ENCODE measurements at regions not wholly inside any gene's neighbourhood (a gene's known extent, or its start where the extent isn't known, plus 50 kb on each side); places are given as distances from the start of the nearest gene placed in this dataset.

- TF ChIP-seq CTCF (IDR thresholded peaks at IDR 0.05): no peak
Measured at GRCh38 chr2:120526997-120527945, 181.3 kb downstream of the INHBB start.

- TF ChIP-seq CTCF (IDR thresholded peaks at IDR 0.05): no peak
Measured at GRCh38 chr2:120528051-120528692, 182.2 kb downstream of the INHBB start.

GRCh38 chr2:120528693-120529076, 182.7 kb downstream of the INHBB start:
- TF ChIP-seq CTCF (IDR thresholded peaks at IDR 0.05): no peak

- TF ChIP-seq CTCF (IDR thresholded peaks at IDR 0.05): no peak
Measured at GRCh38 chr2:120530781-120531180, 184.8 kb downstream of the INHBB start.

GRCh38 chr2:120531365-120531764, 185.4 kb downstream of the INHBB start:
- TF ChIP-seq CTCF (IDR thresholded peaks at IDR 0.05): no peak

GRCh38 chr2:120531863-120532600, 186.1 kb downstream of the INHBB start:
- no peak for TF ChIP-seq CTCF (IDR thresholded peaks at IDR 0.05)

- TF ChIP-seq CTCF (IDR thresholded peaks at IDR 0.05): no peak
Measured at GRCh38 chr2:120533625-120534024, 187.7 kb downstream of the INHBB start.
